ENCODE measurements at regions not wholly inside any gene's neighbourhood (a gene's known extent, or its start where the extent isn't known, plus 50 kb on each side); places are given as distances from the start of the nearest gene placed in this dataset.

- Histone ChIP-seq H4K8ac (ENCODE audit: extremely low read depth, insufficient read depth, low read length) (no peak overlapping the region), H3K4ac (replicated peaks; ENCODE audit: insufficient read length, low read depth, low read length) (no peak overlapping the region), H4K5ac (ENCODE audit: insufficient read length, low read depth, low read length) (no peak overlapping the region), H2BK15ac (ENCODE audit: low read length) (no peak overlapping the region), H3K56ac (replicated peaks; ENCODE audit: insufficient read length, low read depth, low read length) (no peak overlapping the region), H3K4me2 (ENCODE audit: insufficient read depth in 1 of 2, low read depth in 2 of 2, low read length in 2 of 2) (no peak overlapping the region), H2BK20ac (ENCODE audit: low read length) (no peak overlapping the region), H2BK120ac (replicated peaks; ENCODE audit: low read depth, low read length) (no peak overlapping the region), H3K27me3 (replicated peaks in 1 of 4; ENCODE audit: control insufficient read depth in 3 of 4, extremely low read depth in 1 of 4, insufficient read depth in 3 of 4, low read length in 3 of 4) (no peaks in the 10 kb centered on the region), H3K4me1 (replicated peaks in 1 of 4; ENCODE audit: control insufficient read depth in 3 of 4, insufficient read depth in 4 of 4, low read length in 3 of 4) (no peaks in the 10 kb centered on the region), H3K36me3 (ENCODE audit: control insufficient read depth in 2 of 4, insufficient read depth in 4 of 4, low read length in 3 of 4) (peaks cover 0 to 4% (median 0%) of the 10 kb centered on the region in 4 experiments; a peak in 1 of 8 replicates), H3K9me3 (ENCODE audit: insufficient read depth in 2 of 2, low read depth in 1 of 2, low read length in 1 of 2) (peaks cover 6 to 9% of the 10 kb centered on the region in 2 experiments; a peak in 3 of 4 replicates), H2BK5ac (ENCODE audit: low read depth, low read length) (no peak overlapping the region), H3K4me3 (ENCODE audit: extremely low read depth in 1 of 4, insufficient read depth in 2 of 4, low read depth in 3 of 4, low read length in 4 of 4) (no peak overlapping the region), H3K9ac (replicated peaks in 1 of 4; ENCODE audit: extremely low read depth in 1 of 4, low read depth in 3 of 4, low read length in 3 of 4) (no peak overlapping the region), H3K79me1 (ENCODE audit: low read depth, low read length) (no peaks in the 10 kb centered on the region; the same call in 1 of the 2 replicates), H3K23ac (ENCODE audit: insufficient read length) (no peak overlapping the region), H4K20me1 (replicated peaks in 1 of 2; ENCODE audit: control insufficient read depth in 1 of 2, insufficient read depth in 2 of 2, low read length in 2 of 2) (no peaks in the 10 kb centered on the region), H2AK5ac (ENCODE audit: low read depth, low read length) (no peak overlapping the region), H2AFZ (ENCODE audit: low read length) (no peak overlapping the region), H3K14ac (ENCODE audit: insufficient read length) (no peak overlapping the region), H3K23me2 (ENCODE audit: low read depth, low read length) (no peaks in the 10 kb centered on the region), H4K91ac (replicated peaks; ENCODE audit: insufficient read length, low read length) (no peak overlapping the region), H2BK12ac (ENCODE audit: low read depth, low read length) (no peak overlapping the region), H3K18ac (ENCODE audit: extremely low read depth, low read length) (no peak overlapping the region), H3K79me2 (ENCODE audit: control insufficient read depth in 1 of 2, insufficient read depth in 2 of 2, low read length in 2 of 2) (peaks cover 7 to 15% of the 10 kb centered on the region in 2 experiments; a peak in 3 of 4 replicates), H3K27ac (ENCODE audit: low read depth, low read length) (no peak overlapping the region)
- FAIRE-seq (no peak), DNase-seq (ENCODE audit: low read depth in 1 of 2, low spot score in 2 of 2) (no peak)
- ChIA-PET CTCF (ENCODE audit: partially characterized antibody) (interaction anchor here (1.1 to 1.3 kb wide), 3 partner anchors 8 to 10 kb away, joined by 3 to 4 read pairs (median 3); no protein-coding TSS in a partner anchor), POLR2A (ENCODE audit: partially characterized antibody) (interaction anchor here (0.6 kb wide), 1 partner anchor 68 kb away, joined by 3 read pairs; no protein-coding TSS in a partner anchor)
- WGBS, 2 experiments (ENCODE audit: extremely low coverage in 1 of 2, insufficient coverage in 1 of 2, insufficient read length in 1 of 2, insufficient replicate concordance in 2 of 2, low coverage in 1 of 2, low lambda C conversion rate in 2 of 2, missing lambda C conversion rate in 1 of 2) = 72% methylated on average over 4 of the region's 4 CpGs; no CpG with 5 or more reads in 1 of the 2 experiments
- TF ChIP-seq CEBPB (IDR thresholded peaks at IDR 0.05; ENCODE audit: low read depth, low read length) = no peak
- no peak for TF ChIP-seq TEAD4 (IDR thresholded peaks at IDR 0.05; ENCODE audit: low read depth, low read length)
- TF ChIP-seq SIRT6 (IDR thresholded peaks at IDR 0.05; ENCODE audit: low read length) = no peak
- TF ChIP-seq CBX5 (IDR thresholded peaks at IDR 0.05; ENCODE audit: low read depth, low read length) = no peak
- TF ChIP-seq RBBP5 (IDR thresholded peaks at IDR 0.05; ENCODE audit: borderline replicate concordance, low read depth, low read length) = no peak
- TF ChIP-seq SUZ12 (IDR thresholded peaks at IDR 0.05; ENCODE audit: low read length) = no peak
- no peak for TF ChIP-seq KDM1A (IDR thresholded peaks at IDR 0.05; ENCODE audit: borderline replicate concordance, low read length)
- TF ChIP-seq CTCF (IDR thresholded peaks at IDR 0.05; ENCODE audit: control extremely low read depth in 1 of 3, insufficient read depth in 1 of 3, low read depth in 1 of 3, low read length in 3 of 3) = no peak
- no peak for TF ChIP-seq KDM5A (IDR thresholded peaks at IDR 0.05; ENCODE audit: low read length)
- TF ChIP-seq NANOG (IDR thresholded peaks at IDR 0.05; ENCODE audit: insufficient read depth, low read depth, low read length, poor library complexity, severe bottlenecking) = no peak
- TF ChIP-seq POLR2A (IDR thresholded peaks at IDR 0.05; ENCODE audit: control extremely low read depth in 1 of 2, low read depth in 2 of 2, low read length in 2 of 2) = no peak
- TF ChIP-seq CTBP2 (IDR thresholded peaks at IDR 0.05; ENCODE audit: borderline replicate concordance, insufficient read depth, insufficient read length, low read length) = no peak
Observed at GRCh38 chr6:144378437-144378836, 93.3 kb downstream of the UTRN start.

Measured in H1 (cell line).